Uterus (tissue), 3 donors: ENCODE measurements at regions not wholly inside any gene's neighbourhood (a gene's known extent, or its start where the extent isn't known, plus 50 kb on each side); places are given as distances from the start of the nearest gene placed in this dataset.

ENCODE experiments used
- DNase-seq, 2 donors: peaks; one replicate each; pipeline ENCODE4 v3.0.0-alpha.2; 2019 to 2020
- H3K27ac ChIP-seq, 2 donors: fragments of 200-600 bp; sonication (generic); 1 replicate in 1 of 2; 2 replicates in 1 of 2; pipeline ENCODE4 v1.5.1; 2016 to 2018
- H3K27me3 ChIP-seq, 2 donors: fragments of 200-600 bp; sonication (generic); one replicate each; pipeline ENCODE4 v1.5.1; 2018 to 2019; ENCODE audit warnings: control low read depth in 1 of 2
- H3K36me3 ChIP-seq, 2 donors: fragments of 200-600 bp; sonication (generic); one replicate each; pipeline ENCODE4 v1.5.1; 2019; ENCODE audit warnings: control low read depth in 1 of 2
- H3K4me1 ChIP-seq, 2 donors: fragments of 200-600 bp; sonication (generic); one replicate each; pipeline ENCODE4 v1.5.1; 2018 to 2019; ENCODE audit warnings: control low read depth in 1 of 2
- H3K4me3 ChIP-seq, 2 donors: fragments of 200-600 bp; sonication (generic); 1 replicate in 1 of 2; 2 replicates in 1 of 2; pipeline ENCODE4 v1.5.1; 2018 to 2019; ENCODE audit warnings: mild to moderate bottlenecking in 1 of 2
- H3K9me3 ChIP-seq, 2 donors: fragments of 200-600 bp; sonication (generic); one replicate each; pipeline ENCODE4 v1.5.1; 2019; ENCODE audit warnings: control low read depth in 1 of 2
- CTCF ChIP-seq, 4 experiments: fragments of 200-600 bp in 2 of 4; fragments of 450-650 bp in 2 of 4; sonication (generic) in 2 of 4; IDR thresholded peaks; one replicate each; pipeline ENCODE4 v1.5.1; 2016 to 2019; ENCODE audit warnings: antibody characterized with exemption in 4 of 4, mild to moderate bottlenecking in 2 of 4, moderate library complexity in 1 of 4
- POLR2A ChIP-seq, 2 donors: fragments of 450-650 bp; IDR thresholded peaks; one replicate each; pipeline ENCODE4 v1.6.1; 2016; ENCODE audit warnings: antibody characterized with exemption in 2 of 2, mild to moderate bottlenecking in 1 of 2, moderate library complexity in 1 of 2
- intact Hi-C: fragments of 100-400 bp; cut with DNase I; formaldehyde crosslinking; loops from one replicate; pipeline ENCODE4 v1.15.1; 2023; ENCODE audit warnings: low total_unique reads
- donor health status: DM: yes; HTN: yes; CAD: no.

- Histone ChIP-seq H3K4me1 (no peaks in the 10 kb centered on the region), H3K27ac (no peak overlapping the region), H3K9me3 (no peaks in the 10 kb centered on the region), H3K36me3 (no peaks in the 10 kb centered on the region), H3K4me3 (no peak overlapping the region), H3K27me3 (no peaks in the 10 kb centered on the region)
- TF ChIP-seq CTCF (IDR thresholded peaks at IDR 0.05), result no peak
- no peak for TF ChIP-seq POLR2A (IDR thresholded peaks at IDR 0.05)
- DNase-seq, result no peak
- intact Hi-C loops, result no loop called here
Observed at GRCh38 chr6:125516644-125517043, 214.9 kb upstream of the HDDC2 start.

- no peaks in the 10 kb centered on the region for H3K4me1 ChIP-seq
- no peak for TF ChIP-seq CTCF (IDR thresholded peaks at IDR 0.05)
- TF ChIP-seq POLR2A (IDR thresholded peaks at IDR 0.05), result no peak
- H3K27me3 ChIP-seq, result no peaks in the 10 kb centered on the region
- H3K9me3 ChIP-seq, result no peaks in the 10 kb centered on the region
- DNase-seq, result no peak
- intact Hi-C loops, result no loop called here
- no peak overlapping the region for H3K27ac ChIP-seq
- no peaks in the 10 kb centered on the region for H3K36me3 ChIP-seq
- H3K4me3 ChIP-seq, result no peak overlapping the region
Observed at GRCh38 chr6:125519367-125519766, 217.6 kb upstream of the HDDC2 start.

GRCh38 chr6:125524356-125524755 is 222.6 kb upstream of the HDDC2 start:
- no peaks in the 10 kb centered on the region for H3K4me1 ChIP-seq

GRCh38 chr6:125526007-125526720 is 223.3 kb upstream of the HEY2 start:
- intact Hi-C loops, result no loop called here

More at GRCh38 chr6:125524356-125524755, 222.6 kb upstream of the HDDC2 start:
- Histone ChIP-seq H3K4me3 (no peak overlapping the region), H3K27ac (no peak overlapping the region), H3K9me3 (no peaks in the 10 kb centered on the region), H3K27me3 (no peaks in the 10 kb centered on the region), H3K36me3 (no peaks in the 10 kb centered on the region)
- intact Hi-C loops, result no loop called here
- TF ChIP-seq CTCF (IDR thresholded peaks at IDR 0.05), result no peak
- no peak for TF ChIP-seq POLR2A (IDR thresholded peaks at IDR 0.05)
- no peak for DNase-seq

More at GRCh38 chr6:125526007-125526720, 223.3 kb upstream of the HEY2 start:
- no peaks in the 10 kb centered on the region for H3K4me1 ChIP-seq
- H3K4me3 ChIP-seq, result no peak overlapping the region
- no peak overlapping the region for H3K27ac ChIP-seq
- no peaks in the 10 kb centered on the region for H3K36me3 ChIP-seq
- TF ChIP-seq CTCF (IDR thresholded peaks at IDR 0.05) (no peak), POLR2A (IDR thresholded peaks at IDR 0.05) (no peak)
- no peaks in the 10 kb centered on the region for H3K9me3 ChIP-seq
- no peak for DNase-seq
- H3K27me3 ChIP-seq, result no peaks in the 10 kb centered on the region
